AG04450 (cell line): ENCODE measurements at regions not wholly inside any gene's neighbourhood (a gene's known extent, or its start where the extent isn't known, plus 50 kb on each side); places are given as distances from the start of the nearest gene placed in this dataset.
A peak's percentile ranks its signal among the peaks of the same experiment; 100 is the strongest.

Source experiments
- CTCF ChIA-PET: fragments of 300-600, 350-600 bp; formaldehyde crosslinking; extraction: SDS; loops from one replicate; lab custom pipeline; 2022; ENCODE audit warnings: antibody characterized with exemption, inconsistent platforms; lab: Charles Lee
- POLR2A ChIA-PET: fragments of 350-600 bp; formaldehyde crosslinking; extraction: SDS; loops from one replicate; lab custom pipeline; 2021; ENCODE audit warnings: antibody characterized with exemption, inconsistent platforms; lab: Yijun Ruan, JAX
- DNase-seq: peaks from one replicate; pipeline ENCODE4 v3.0.0-alpha.2; 2011; ENCODE audit warnings: low read depth, low spot score
- H3K27ac ChIP-seq: one replicate; pipeline ENCODE4 v1.5.1; 2012; ENCODE audit warnings: low read depth, low read length, control low read depth
- H3K27me3 ChIP-seq: one replicate; pipeline ENCODE4 v1.6.0; 2012; ENCODE audit warnings: low read length; ENCODE audit not compliant: control insufficient read depth, insufficient read depth
- H3K4me3 ChIP-seq: 2 replicates; pipeline ENCODE4 v1.5.1; 2011; ENCODE audit warnings: mild to moderate bottlenecking, low read depth, low read length, control low read depth
- H3K9me3 ChIP-seq: 2 replicates; pipeline ENCODE4 v1.5.1; 2012; ENCODE audit warnings: low read length; ENCODE audit not compliant: control insufficient read depth, insufficient read depth
- CTCF ChIP-seq: IDR thresholded peaks from 2 replicates; pipeline ENCODE4 v1.5.1; 2011; ENCODE audit warnings: low read depth, low read length, control low read depth, inconsistent platforms

- Histone ChIP-seq H3K27me3 (no peaks in the 10 kb centered on the region), H3K4me3 (no peak overlapping the region), H3K27ac (no peak overlapping the region), H3K9me3 (no peaks in the 10 kb centered on the region)
- CTCF ChIA-PET, result interaction anchor here (1.2 to 1.3 kb wide), 2 partner anchors 15 to 306 kb away, joined by 3 read pairs; no protein-coding TSS in a partner anchor
- TF ChIP-seq CTCF, result no peak
- POLR2A ChIA-PET, result no interaction called here
- no peak for DNase-seq
These were observed 184.4 kb upstream of the EEA1 start for GRCh38 chr12:93113317-93114006.

- Histone ChIP-seq H3K4me3 (no peak overlapping the region), H3K9me3 (no peaks in the 10 kb centered on the region), H3K27me3 (no peaks in the 10 kb centered on the region), H3K27ac (peak overlapping the region; percentile 21)
- ChIA-PET CTCF (interaction anchor here (0.8 to 2.2 kb wide), 4 partner anchors 17 to 282 kb away, joined by 3 to 4 read pairs (median 4); no protein-coding TSS in a partner anchor), POLR2A (interaction anchor here (0.9 kb wide), 1 partner anchor 12 kb away, joined by 3 read pairs; no protein-coding TSS in a partner anchor)
- DNase-seq, result no peak
- TF ChIP-seq CTCF, result no peak
These were observed 186.1 kb upstream of the EEA1 start for GRCh38 chr12:93115198-93115601.

GRCh38 chr12:93115646-93116045 is 186.6 kb upstream of the EEA1 start:
- no peak for TF ChIP-seq CTCF
- CTCF ChIA-PET, result interaction anchor here (0.8 to 2.2 kb wide), 4 partner anchors 18 to 281 kb away, joined by 3 to 4 read pairs (median 4); no protein-coding TSS in a partner anchor
- H3K27ac ChIP-seq, result peak overlapping the region; percentile 21

GRCh38 chr12:93116632-93117031 is 187.5 kb upstream of the EEA1 start:
- no peak overlapping the region for H3K27ac ChIP-seq
- DNase-seq, result no peak
- H3K9me3 ChIP-seq, result no peaks in the 10 kb centered on the region
- ChIA-PET CTCF (no interaction called here), POLR2A (interaction anchor here (1.0 kb wide), 1 partner anchor 11 kb away, joined by 3 read pairs; no protein-coding TSS in a partner anchor)
- H3K4me3 ChIP-seq, result no peak overlapping the region
- H3K27me3 ChIP-seq, result no peaks in the 10 kb centered on the region
- TF ChIP-seq CTCF, result no peak

More at GRCh38 chr12:93115646-93116045, 186.6 kb upstream of the EEA1 start:
- no peak overlapping the region for H3K4me3 ChIP-seq
- POLR2A ChIA-PET, result interaction anchor here (0.9 to 1.0 kb wide), 2 partner anchors 12 kb away, joined by 3 read pairs; no protein-coding TSS in a partner anchor
- H3K9me3 ChIP-seq, result no peaks in the 10 kb centered on the region
- no peaks in the 10 kb centered on the region for H3K27me3 ChIP-seq
- DNase-seq, result no peak

- no peaks in the 10 kb centered on the region for H3K27me3 ChIP-seq
- POLR2A ChIA-PET, result no interaction called here
- H3K4me3 ChIP-seq, result no peak overlapping the region
- CTCF ChIA-PET, result interaction anchor here (0.7 to 1.0 kb wide), 3 partner anchors 15 to 275 kb away, joined by 3 to 4 read pairs (median 3); no protein-coding TSS in a partner anchor
- DNase-seq, result no peak
- no peaks in the 10 kb centered on the region for H3K9me3 ChIP-seq
- TF ChIP-seq CTCF, result no peak
- H3K27ac ChIP-seq, result no peak overlapping the region
These were observed 192.8 kb upstream of the EEA1 start for GRCh38 chr12:93121729-93122488.
